ENCODE measurements at regions not wholly inside any gene's neighbourhood (a gene's known extent, or its start where the extent isn't known, plus 50 kb on each side); places are given as distances from the start of the nearest gene placed in this dataset.

DNA sequence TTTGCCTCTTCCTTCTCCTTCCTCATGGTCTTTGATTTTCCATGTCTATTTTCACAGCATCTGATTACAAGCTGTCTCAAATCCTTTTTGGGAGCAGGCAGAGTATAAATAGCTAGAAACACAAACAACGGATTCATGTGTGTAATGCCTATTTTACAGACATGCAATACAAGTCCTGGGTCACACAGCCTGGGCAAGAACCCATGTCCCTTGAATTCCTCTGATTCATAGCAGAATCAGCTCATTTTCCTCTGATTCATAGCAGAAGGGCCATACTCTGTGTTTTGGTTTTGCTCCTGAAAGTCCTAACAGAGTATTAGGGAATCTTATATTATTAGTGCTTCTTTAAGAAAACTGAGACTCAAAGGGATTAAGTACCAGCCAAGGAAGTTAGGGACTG, 71.3 kb downstream of the IRX5 start:
- TF ChIP-seq, protein P1, sequence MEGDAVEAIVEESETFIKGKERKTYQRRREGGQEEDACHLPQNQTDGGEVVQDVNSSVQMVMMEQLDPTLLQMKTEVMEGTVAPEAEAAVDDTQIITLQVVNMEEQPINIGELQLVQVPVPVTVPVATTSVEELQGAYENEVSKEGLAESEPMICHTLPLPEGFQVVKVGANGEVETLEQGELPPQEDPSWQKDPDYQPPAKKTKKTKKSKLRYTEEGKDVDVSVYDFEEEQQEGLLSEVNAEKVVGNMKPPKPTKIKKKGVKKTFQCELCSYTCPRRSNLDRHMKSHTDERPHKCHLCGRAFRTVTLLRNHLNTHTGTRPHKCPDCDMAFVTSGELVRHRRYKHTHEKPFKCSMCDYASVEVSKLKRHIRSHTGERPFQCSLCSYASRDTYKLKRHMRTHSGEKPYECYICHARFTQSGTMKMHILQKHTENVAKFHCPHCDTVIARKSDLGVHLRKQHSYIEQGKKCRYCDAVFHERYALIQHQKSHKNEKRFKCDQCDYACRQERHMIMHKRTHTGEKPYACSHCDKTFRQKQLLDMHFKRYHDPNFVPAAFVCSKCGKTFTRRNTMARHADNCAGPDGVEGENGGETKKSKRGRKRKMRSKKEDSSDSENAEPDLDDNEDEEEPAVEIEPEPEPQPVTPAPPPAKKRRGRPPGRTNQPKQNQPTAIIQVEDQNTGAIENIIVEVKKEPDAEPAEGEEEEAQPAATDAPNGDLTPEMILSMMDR (optimal IDR thresholded peaks at IDR 0.05 in 1 of 3, IDR thresholded peaks at IDR 0.05 in 1 of 3, conservative IDR thresholded peaks at IDR 0.05 in 1 of 3; ENCODE audit: extremely low read depth in 1 of 3, insufficient read depth in 2 of 3, low read length in 3 of 3): no peak
- no peak for TF ChIP-seq EZH2 (IDR thresholded peaks at IDR 0.05; ENCODE audit: low read length)
